Neural cell (in vitro differentiated cells): ENCODE measurements at regions not wholly inside any gene's neighbourhood (a gene's known extent, or its start where the extent isn't known, plus 50 kb on each side); places are given as distances from the start of the nearest gene placed in this dataset.

Experiments used
- H2AFZ ChIP-seq: fragments of 200-600, 300-800 bp; sonication (generic), shearing (Covaris generic); 2 replicates; pipeline ENCODE4 v1.6.0; 2014; ENCODE audit warnings: low read depth, mild to moderate bottlenecking, antibody characterized with exemption, low read length, moderate library complexity
- H3F3A ChIP-seq: fragments of 200-600 bp; shearing (Covaris generic); 2 replicates; pipeline ENCODE4 v1.6.1; 2016; ENCODE audit warnings: mild to moderate bottlenecking, moderate library complexity, mixed read lengths, antibody characterized with exemption, low read length; ENCODE audit not compliant: insufficient read depth, poor library complexity, severe bottlenecking
- H3K27ac ChIP-seq: fragments of 200-600, 300-800 bp; sonication (generic), shearing (Covaris generic); 2 replicates; pipeline ENCODE4 v1.5.1; 2014; ENCODE audit warnings: mild to moderate bottlenecking, low read length, moderate library complexity
- H3K27me3 ChIP-seq: fragments of 300-800, 200-600 bp; sonication (generic), shearing (Covaris generic); 2 replicates; pipeline ENCODE4 v1.6.0; 2014; ENCODE audit warnings: mild to moderate bottlenecking, low read depth, low read length, moderate library complexity; ENCODE audit not compliant: insufficient read depth
- H3K36me3 ChIP-seq: fragments of 300-800, 200-600 bp; sonication (generic), shearing (Covaris generic); 2 replicates; pipeline ENCODE4 v1.5.1; 2014; ENCODE audit warnings: mild to moderate bottlenecking, antibody characterized with exemption, low read length, moderate library complexity; ENCODE audit not compliant: insufficient read depth
- H3K4me2 ChIP-seq: fragments of 300-800, 200-600 bp; sonication (generic), shearing (Covaris generic); 2 replicates; pipeline ENCODE4 v1.6.0; 2014; ENCODE audit warnings: mild to moderate bottlenecking, low read length
- H3K4me3 ChIP-seq: fragments of 300-800, 200-600 bp; sonication (generic), shearing (Covaris generic); 2 replicates; pipeline ENCODE4 v1.5.1; 2014; ENCODE audit warnings: mild to moderate bottlenecking, low read length, moderate library complexity
- H3K79me2 ChIP-seq: fragments of 200-600 bp; shearing (Covaris generic); replicated peaks from 2 replicates; pipeline ENCODE4 v1.6.0; 2014; ENCODE audit warnings: mild to moderate bottlenecking, low read length, moderate library complexity; ENCODE audit not compliant: insufficient read depth
- H3K9ac ChIP-seq: fragments of 300-800, 200-600 bp; sonication (generic), shearing (Covaris generic); 2 replicates; pipeline ENCODE4 v1.6.1; 2016; ENCODE audit warnings: mild to moderate bottlenecking, low read length, mixed read lengths
- H3K9me2 ChIP-seq: fragments of 200-600 bp; shearing (Covaris generic); 2 replicates; pipeline ENCODE4 v1.6.1; 2016; ENCODE audit warnings: mild to moderate bottlenecking, low read length, mixed read lengths; ENCODE audit not compliant: insufficient read depth
- H3K9me3 ChIP-seq: fragments of 200-600, 300-800 bp; sonication (generic), shearing (Covaris generic); 2 replicates; pipeline ENCODE4 v1.6.1; 2016; ENCODE audit warnings: mild to moderate bottlenecking, mixed run types, low read length, moderate library complexity, mixed read lengths
- H4K20me1 ChIP-seq: fragments of 200-600 bp; shearing (Covaris generic); 2 replicates; pipeline ENCODE4 v1.6.1; 2016; ENCODE audit warnings: mild to moderate bottlenecking, mixed run types; ENCODE audit not compliant: insufficient read depth
- CTCF ChIP-seq: fragments of 450-650 bp; IDR thresholded peaks from 2 replicates; pipeline ENCODE4 v1.5.1; 2014; ENCODE audit warnings: antibody characterized with exemption, mild to moderate bottlenecking, moderate library complexity; ENCODE audit not compliant: poor library complexity, severe bottlenecking
- EP300 ChIP-seq: fragments of 450-650 bp; conservative IDR thresholded peaks from 2 replicates; pipeline ENCODE4 v1.6.1; 2014; ENCODE audit warnings: antibody characterized with exemption, mild to moderate bottlenecking, moderate library complexity; ENCODE audit not compliant: poor library complexity, severe bottlenecking
- EZH2 ChIP-seq: fragments of 200-600, 300-800 bp; shearing (Covaris generic), sonication (generic); IDR thresholded peaks from 2 replicates; pipeline ENCODE4 v1.6.1; 2014; ENCODE audit warnings: antibody characterized with exemption, low read length, borderline replicate concordance, mild to moderate bottlenecking; ENCODE audit not compliant: insufficient read depth, poor library complexity, severe bottlenecking
- MXI1 ChIP-seq: fragments of 450-650 bp; conservative IDR thresholded peaks from 2 replicates; pipeline ENCODE4 v1.6.1; 2014; ENCODE audit warnings: antibody characterized with exemption, mild to moderate bottlenecking; ENCODE audit not compliant: poor library complexity, severe bottlenecking
- POLR2AphosphoS5 ChIP-seq: IDR thresholded peaks from 2 replicates; pipeline ENCODE4 v1.6.1; 2012
- RAD21 ChIP-seq: fragments of 450-650 bp; conservative IDR thresholded peaks from 2 replicates; pipeline ENCODE4 v1.6.1; 2014; ENCODE audit warnings: antibody characterized with exemption, mild to moderate bottlenecking, moderate library complexity
- SMC3 ChIP-seq: fragments of 450-650 bp; conservative IDR thresholded peaks from 2 replicates; pipeline ENCODE4 v1.6.1; 2014; ENCODE audit warnings: antibody characterized with exemption, mild to moderate bottlenecking, moderate library complexity; ENCODE audit not compliant: poor library complexity
- TAF1 ChIP-seq: IDR thresholded peaks from 2 replicates; pipeline ENCODE4 v1.6.1; 2012; ENCODE audit warnings: low read depth
- TF ChIP-seq, protein P1 (sequence below): IDR thresholded peaks from 2 replicates; pipeline ENCODE4 v1.6.1; 2012; ENCODE audit warnings: borderline replicate concordance

DNA sequence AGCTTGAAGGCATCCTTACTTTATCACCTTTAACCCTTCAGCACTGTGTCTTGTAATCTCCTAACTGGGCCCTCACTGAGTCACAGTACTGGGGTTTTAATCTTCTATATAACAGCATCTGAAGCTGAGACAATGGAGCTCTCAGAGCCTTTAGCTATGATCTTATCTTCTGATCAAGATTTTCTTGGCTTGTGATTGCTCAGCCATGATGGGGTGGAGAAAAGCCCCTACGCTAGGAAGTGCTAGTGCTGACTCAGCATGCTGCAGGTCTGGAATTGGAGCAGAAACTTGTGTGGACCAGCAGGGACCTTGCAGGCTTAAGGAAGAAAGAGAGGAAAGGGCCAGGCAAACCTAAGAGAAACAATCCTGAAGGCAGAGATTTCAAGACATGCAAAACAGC is 71.7 kb upstream of the EED start:
- TF ChIP-seq RAD21 (no peak), MXI1 (no peak), EZH2 (no peak), EP300 (no peak), SMC3 (no peak), TAF1 (no peak), CTCF (no peak), POLR2AphosphoS5 (no peak)
- TF ChIP-seq, protein P1, sequence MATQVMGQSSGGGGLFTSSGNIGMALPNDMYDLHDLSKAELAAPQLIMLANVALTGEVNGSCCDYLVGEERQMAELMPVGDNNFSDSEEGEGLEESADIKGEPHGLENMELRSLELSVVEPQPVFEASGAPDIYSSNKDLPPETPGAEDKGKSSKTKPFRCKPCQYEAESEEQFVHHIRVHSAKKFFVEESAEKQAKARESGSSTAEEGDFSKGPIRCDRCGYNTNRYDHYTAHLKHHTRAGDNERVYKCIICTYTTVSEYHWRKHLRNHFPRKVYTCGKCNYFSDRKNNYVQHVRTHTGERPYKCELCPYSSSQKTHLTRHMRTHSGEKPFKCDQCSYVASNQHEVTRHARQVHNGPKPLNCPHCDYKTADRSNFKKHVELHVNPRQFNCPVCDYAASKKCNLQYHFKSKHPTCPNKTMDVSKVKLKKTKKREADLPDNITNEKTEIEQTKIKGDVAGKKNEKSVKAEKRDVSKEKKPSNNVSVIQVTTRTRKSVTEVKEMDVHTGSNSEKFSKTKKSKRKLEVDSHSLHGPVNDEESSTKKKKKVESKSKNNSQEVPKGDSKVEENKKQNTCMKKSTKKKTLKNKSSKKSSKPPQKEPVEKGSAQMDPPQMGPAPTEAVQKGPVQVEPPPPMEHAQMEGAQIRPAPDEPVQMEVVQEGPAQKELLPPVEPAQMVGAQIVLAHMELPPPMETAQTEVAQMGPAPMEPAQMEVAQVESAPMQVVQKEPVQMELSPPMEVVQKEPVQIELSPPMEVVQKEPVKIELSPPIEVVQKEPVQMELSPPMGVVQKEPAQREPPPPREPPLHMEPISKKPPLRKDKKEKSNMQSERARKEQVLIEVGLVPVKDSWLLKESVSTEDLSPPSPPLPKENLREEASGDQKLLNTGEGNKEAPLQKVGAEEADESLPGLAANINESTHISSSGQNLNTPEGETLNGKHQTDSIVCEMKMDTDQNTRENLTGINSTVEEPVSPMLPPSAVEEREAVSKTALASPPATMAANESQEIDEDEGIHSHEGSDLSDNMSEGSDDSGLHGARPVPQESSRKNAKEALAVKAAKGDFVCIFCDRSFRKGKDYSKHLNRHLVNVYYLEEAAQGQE, result no peak
- Histone ChIP-seq H2AFZ (no peak overlapping the region), H3K79me2 (no peaks in the 10 kb centered on the region), H3K27me3 (no peaks in the 10 kb centered on the region), H3K9ac (no peak overlapping the region), H3K4me2 (no peak overlapping the region), H3K27ac (no peak overlapping the region), H3K4me3 (no peak overlapping the region), H3F3A (no peaks in the 10 kb centered on the region), H4K20me1 (no peaks in the 10 kb centered on the region), H3K9me3 (no peaks in the 10 kb centered on the region), H3K36me3 (no peaks in the 10 kb centered on the region), H3K9me2 (no peaks in the 10 kb centered on the region)

- H4K20me1 ChIP-seq, result no peaks in the 10 kb centered on the region
Observed at GRCh38 chr11:86171627-86172026, 72.9 kb upstream of the EED start.

More at GRCh38 chr11:86171627-86172026, 72.9 kb upstream of the EED start:
- Histone ChIP-seq H3K9ac (no peak overlapping the region), H3K4me3 (no peak overlapping the region), H3K36me3 (no peaks in the 10 kb centered on the region), H3K27me3 (no peaks in the 10 kb centered on the region), H3K79me2 (no peaks in the 10 kb centered on the region), H2AFZ (no peak overlapping the region), H3K9me2 (no peaks in the 10 kb centered on the region), H3K4me2 (no peak overlapping the region), H3K9me3 (no peaks in the 10 kb centered on the region), H3F3A (no peaks in the 10 kb centered on the region), H3K27ac (no peak overlapping the region)
- TF ChIP-seq MXI1 (no peak), EZH2 (no peak), SMC3 (no peak), EP300 (no peak), POLR2AphosphoS5 (no peak), TAF1 (no peak), CTCF (no peak), RAD21 (no peak)
- TF ChIP-seq, protein P1, result no peak
